Activated B cell treated with CpG ODN at 0.5 μM for 24 hours (primary cell): ENCODE measurements at regions not wholly inside any gene's neighbourhood (a gene's known extent, or its start where the extent isn't known, plus 50 kb on each side); places are given as distances from the start of the nearest gene placed in this dataset.

Experiments used
- ATAC-seq: fragments of 200-7000 bp; cut with Tn5 transposase; one replicate; pipeline ENCODE4 v1.10.0; 2021; ENCODE audit warnings: low read depth, mild to moderate bottlenecking, moderate library complexity
- CTCF ChIA-PET: fragments of 350-600 bp; sonication (Branson Sonifier 250); formaldehyde crosslinking; loops from one replicate; lab custom pipeline; 2021; ENCODE audit warnings: antibody characterized with exemption; lab: Charles Lee
- POLR2A ChIA-PET: fragments of 350-600 bp; sonication (Branson Sonifier 250); formaldehyde crosslinking; loops from one replicate; lab custom pipeline; 2021; ENCODE audit warnings: antibody characterized with exemption; lab: Charles Lee
- DNase-seq: peaks from one replicate; pipeline ENCODE4 v3.0.0; 2022
- H3K27ac Mint-ChIP-seq: one replicate; pipeline ENCODE4 v1.8.0; 2020; ENCODE audit warnings: mixed read lengths
- H3K27me3 Mint-ChIP-seq: one replicate; pipeline ENCODE4 v1.8.0; 2021; ENCODE audit warnings: mixed read lengths
- H3K36me3 Mint-ChIP-seq: one replicate; pipeline ENCODE4 v1.8.0; 2021; ENCODE audit warnings: low read depth, mixed read lengths
- H3K4me1 Mint-ChIP-seq: one replicate; pipeline ENCODE4 v1.8.0; 2021; ENCODE audit warnings: mixed read lengths
- H3K4me3 Mint-ChIP-seq: one replicate; pipeline ENCODE4 v1.8.0; 2020; ENCODE audit warnings: mild to moderate bottlenecking, mixed read lengths
- H3K9me3 Mint-ChIP-seq: one replicate; pipeline ENCODE4 v1.8.0; 2020; ENCODE audit warnings: mixed read lengths
- CTCF ChIP-seq: fragments of 200-600 bp; IDR thresholded peaks from one replicate; pipeline ENCODE4 v1.8.0; 2022; ENCODE audit warnings: antibody characterized with exemption, mild to moderate bottlenecking
- intact Hi-C: fragments of 100-400 bp; cut with micrococcal nuclease; formaldehyde crosslinking; loops from one replicate; pipeline ENCODE4 v1.15.1; 2024

- Mint-ChIP-seq H3K9me3 (no peaks in the 10 kb centered on the region), H3K27ac (no peak overlapping the region), H3K27me3 (peaks cover 8% of the 10 kb centered on the region), H3K36me3 (no peaks in the 10 kb centered on the region), H3K4me1 (peaks cover under 1% of the 10 kb centered on the region), H3K4me3 (no peak overlapping the region)
- DNase-seq (no peak), ATAC-seq (no peak)
- CTCF ChIA-PET: interaction anchor here (0.6 kb wide), 1 partner anchor 39 kb away, joined by 3 read pairs; no protein-coding TSS in a partner anchor
- intact Hi-C loops: no loop called here
- POLR2A ChIA-PET: interaction anchor here (0.6 kb wide), 1 partner anchor 84 kb away, joined by 5 read pairs; no protein-coding TSS in a partner anchor
- TF ChIP-seq CTCF: no peak
These were observed 95.6 kb downstream of the ZNF281 start for GRCh38 chr1:200314085-200314750.

GRCh38 chr1:200311256-200311655 lies 98.6 kb downstream of the ZNF281 start:
- no peak overlapping the region for H3K4me3 Mint-ChIP-seq
- CTCF ChIA-PET: interaction anchor here (1.4 kb wide), 1 partner anchor 10 kb away, joined by 3 read pairs; no protein-coding TSS in a partner anchor
- POLR2A ChIA-PET: no interaction called here
- H3K9me3 Mint-ChIP-seq: no peaks in the 10 kb centered on the region
- intact Hi-C loops: no loop called here
- H3K36me3 Mint-ChIP-seq: no peaks in the 10 kb centered on the region
- DNase-seq (no peak), ATAC-seq (no peak)
- H3K4me1 Mint-ChIP-seq: peaks cover 28% of the 10 kb centered on the region
- TF ChIP-seq CTCF: no peak
- no peak overlapping the region for H3K27ac Mint-ChIP-seq
- H3K27me3 Mint-ChIP-seq: peaks cover 7% of the 10 kb centered on the region

DNA sequence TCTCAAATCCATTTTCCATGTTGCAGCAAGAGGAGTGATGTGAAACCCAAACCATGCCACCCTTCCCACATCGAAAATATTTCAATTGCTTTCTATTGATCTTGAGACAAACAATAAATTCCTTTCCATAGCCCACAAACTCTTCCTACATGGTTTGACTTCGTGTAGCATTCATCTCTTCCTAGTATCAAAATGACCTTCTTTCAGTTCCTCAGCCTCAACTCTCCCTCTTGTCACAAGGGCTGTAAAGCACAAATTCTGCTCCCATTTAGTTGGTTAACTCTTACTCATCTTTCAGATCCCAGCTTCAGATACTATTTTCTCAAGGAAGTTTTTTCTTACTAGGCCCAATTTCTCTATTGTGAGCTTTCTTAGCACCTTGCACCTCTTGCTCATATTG lies 99.0 kb downstream of the ZNF281 start:
- intact Hi-C loops: no loop called here
- CTCF ChIA-PET: no interaction called here
- POLR2A ChIA-PET: no interaction called here

DNA sequence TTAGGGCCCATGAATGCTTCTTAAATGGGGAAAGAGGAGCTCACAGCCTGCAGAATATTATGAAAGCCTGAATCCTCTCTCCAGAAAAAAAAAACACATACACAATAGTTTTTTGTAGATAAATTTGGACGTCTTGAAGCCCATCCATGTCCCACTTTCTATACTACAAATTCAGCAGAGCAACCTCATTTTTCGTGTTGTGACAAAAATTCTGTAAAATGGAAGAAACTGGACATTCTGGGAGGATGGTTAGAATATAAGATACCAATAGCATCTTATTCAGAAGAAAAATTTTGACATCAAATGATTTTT lies 102.1 kb downstream of the ZNF281 start:
- no peaks in the 10 kb centered on the region for H3K36me3 Mint-ChIP-seq
- intact Hi-C loops: loop anchor here (1.0 to 10.0 kb wide), 15 partner anchors 21 to 1643 kb away; partner anchors contain the start of genes GPR25, KIF14 and ZNF281
- H3K4me3 Mint-ChIP-seq: peak overlapping the region; percentile 81
- CTCF ChIA-PET: interaction anchor here (0.8 to 2.9 kb wide), 12 partner anchors 14 to 623 kb away, joined by 3 to 14 read pairs (median 3); no protein-coding TSS in a partner anchor
- no peaks in the 10 kb centered on the region for H3K9me3 Mint-ChIP-seq
- peak overlapping the region; percentile 94 for H3K27ac Mint-ChIP-seq
- POLR2A ChIA-PET: interaction anchor here (0.6 to 0.8 kb wide), 3 partner anchors 136 to 181 kb away, joined by 3 read pairs; no protein-coding TSS in a partner anchor
- no peak for TF ChIP-seq CTCF
- ATAC-seq (no peak), DNase-seq (no peak)
- H3K4me1 Mint-ChIP-seq: peaks cover 63% of the 10 kb centered on the region
- no peaks in the 10 kb centered on the region for H3K27me3 Mint-ChIP-seq

More for the DNA sequence above, 99.0 kb downstream of the ZNF281 start:
- Mint-ChIP-seq H3K36me3 (no peaks in the 10 kb centered on the region), H3K4me1 (peaks cover 33% of the 10 kb centered on the region), H3K27me3 (peaks cover 3% of the 10 kb centered on the region), H3K27ac (peak overlapping the region; percentile 24), H3K4me3 (no peak overlapping the region), H3K9me3 (no peaks in the 10 kb centered on the region)
- no peak for DNase-seq
- no peak for TF ChIP-seq CTCF
- ATAC-seq: no peak
